ENCODE measurements at regions not wholly inside any gene's neighbourhood (a gene's known extent, or its start where the extent isn't known, plus 50 kb on each side); places are given as distances from the start of the nearest gene placed in this dataset.

GRCh38 chr7:25845464-25845863, 306.5 kb upstream of the NFE2L3 start:
- Histone ChIP-seq H3K9ac (no peak overlapping the region), H3K27ac (peak overlapping the region; percentile 81), H2AFZ (peak overlapping the region; percentile 1), H3K9me3 (ENCODE audit: control insufficient read depth, low read length) (no peaks in the 10 kb centered on the region), H3K36me3 (ENCODE audit: control insufficient read depth, insufficient read depth, low read length) (no peaks in the 10 kb centered on the region), H3K4me3 (ENCODE audit: low read depth, low read length) (no peak overlapping the region), H3K27me3 (ENCODE audit: control insufficient read depth, insufficient read depth, low read length) (no peaks in the 10 kb centered on the region), H3K4me2 (ENCODE audit: low read length) (peak overlapping the region; percentile 7), H3K4me1 (peaks cover 39% of the 10 kb centered on the region), H3K79me2 (no peaks in the 10 kb centered on the region)
- no peak for TF ChIP-seq CTCF (IDR thresholded peaks at IDR 0.05)

DNA sequence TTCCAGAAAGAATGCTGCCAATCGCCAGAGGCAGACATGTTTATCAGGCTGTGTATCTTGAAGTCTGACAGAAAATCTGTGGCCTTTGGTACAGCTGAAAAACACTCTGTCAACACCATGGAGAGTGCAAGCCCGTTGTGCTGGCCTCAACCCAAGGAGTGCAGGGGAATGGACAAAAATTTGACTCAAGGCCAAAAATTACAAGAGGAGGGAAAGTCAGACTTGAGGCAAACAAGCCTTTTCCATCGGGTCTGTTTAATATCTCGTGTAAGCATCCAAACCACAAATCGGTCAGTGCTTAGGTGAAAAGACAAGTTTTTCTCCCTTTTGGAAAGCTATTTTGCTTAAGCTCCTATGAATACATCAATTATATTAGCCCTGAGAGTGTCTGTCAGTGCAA, 305.3 kb upstream of the NFE2L3 start:
- Histone ChIP-seq H3K4me3 (ENCODE audit: low read depth, low read length) (peak overlapping the region; percentile 6), H2AFZ (peak overlapping the region; percentile 1), H3K79me2 (no peaks in the 10 kb centered on the region), H3K4me1 (peaks cover 36% of the 10 kb centered on the region), H3K4me2 (ENCODE audit: low read length) (peak overlapping the region; percentile 51), H3K9me3 (ENCODE audit: control insufficient read depth, low read length) (no peaks in the 10 kb centered on the region), H3K27ac (peak overlapping the region; percentile 81), H3K36me3 (ENCODE audit: control insufficient read depth, insufficient read depth, low read length) (no peaks in the 10 kb centered on the region), H3K9ac (no peak overlapping the region), H3K27me3 (ENCODE audit: control insufficient read depth, insufficient read depth, low read length) (no peaks in the 10 kb centered on the region)
- TF ChIP-seq CTCF (IDR thresholded peaks at IDR 0.05): no peak

GRCh38 chr7:25847336-25848070, 304.5 kb upstream of the NFE2L3 start:
- no peak for TF ChIP-seq CTCF (IDR thresholded peaks at IDR 0.05)
- H3K9ac ChIP-seq: no peak overlapping the region
- H3K36me3 ChIP-seq (ENCODE audit: control insufficient read depth, insufficient read depth, low read length): no peaks in the 10 kb centered on the region
- H3K9me3 ChIP-seq (ENCODE audit: control insufficient read depth, low read length): no peaks in the 10 kb centered on the region
- H3K4me3 ChIP-seq (ENCODE audit: low read depth, low read length): peak overlapping the region; percentile 12
- H3K4me2 ChIP-seq (ENCODE audit: low read length): peak overlapping the region; percentile 51
- H3K27me3 ChIP-seq (ENCODE audit: control insufficient read depth, insufficient read depth, low read length): no peaks in the 10 kb centered on the region
- H2AFZ ChIP-seq: peak overlapping the region; percentile 7
- peak overlapping the region; percentile 81 for H3K27ac ChIP-seq
- H3K79me2 ChIP-seq: no peaks in the 10 kb centered on the region
- peaks cover 36% of the 10 kb centered on the region for H3K4me1 ChIP-seq

DNA sequence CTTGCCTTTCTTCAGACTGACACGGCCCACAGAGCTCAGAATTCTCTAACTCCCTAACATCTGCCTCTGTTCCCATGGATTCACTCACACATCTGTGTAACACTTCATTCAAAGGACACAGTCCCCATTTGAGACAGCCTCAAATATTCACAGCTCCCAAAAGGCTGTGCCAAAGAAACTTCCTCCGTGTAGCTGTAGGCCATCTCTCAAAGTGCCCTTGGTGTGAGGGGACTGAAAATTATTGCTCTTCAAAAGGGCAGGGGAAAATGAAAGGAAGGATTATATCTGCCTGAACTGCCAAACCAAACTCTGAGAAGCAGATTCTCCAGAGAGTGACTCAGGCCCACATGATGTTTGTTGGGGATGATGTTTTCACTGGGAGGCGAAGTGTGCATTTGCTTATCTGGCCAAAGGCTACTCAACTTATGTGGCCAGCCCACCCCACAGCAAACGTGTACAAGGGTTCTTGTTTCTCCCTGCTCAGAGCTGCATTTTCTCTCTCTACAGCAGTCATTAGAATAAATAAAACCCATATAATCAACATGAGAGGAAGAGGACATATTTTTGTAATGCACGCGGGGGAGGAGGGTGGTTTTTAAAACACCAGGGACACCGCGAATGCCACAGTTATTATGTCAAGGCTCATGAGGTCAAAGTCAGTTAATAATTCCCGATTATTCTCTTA, 302.4 kb upstream of the NFE2L3 start:
- Histone ChIP-seq H3K27me3 (ENCODE audit: control insufficient read depth, insufficient read depth, low read length) (peaks cover 4% of the 10 kb centered on the region), H3K79me2 (no peaks in the 10 kb centered on the region), H3K4me1 (peaks cover 35% of the 10 kb centered on the region), H3K27ac (peak overlapping the region; percentile 81), H3K36me3 (ENCODE audit: control insufficient read depth, insufficient read depth, low read length) (no peaks in the 10 kb centered on the region), H3K9ac (no peak overlapping the region), H3K4me3 (ENCODE audit: low read depth, low read length) (no peak overlapping the region), H3K4me2 (ENCODE audit: low read length) (no peak overlapping the region), H3K9me3 (ENCODE audit: control insufficient read depth, low read length) (no peaks in the 10 kb centered on the region), H2AFZ (peak overlapping the region; percentile 51)
- no peak for TF ChIP-seq CTCF (IDR thresholded peaks at IDR 0.05)
